Testis (tissue), 2 donors: ENCODE measurements at regions not wholly inside any gene's neighbourhood (a gene's known extent, or its start where the extent isn't known, plus 50 kb on each side); places are given as distances from the start of the nearest gene placed in this dataset.

Experiments
- CTCF ChIP-seq, 3 experiments: fragments of 450-650 bp in 2 of 3; fragments of 200-600 bp in 1 of 3; sonication (generic) in 1 of 3; IDR thresholded peaks; one replicate each; pipeline ENCODE4 v1.5.1; 2016 to 2019; ENCODE audit warnings: antibody characterized with exemption in 3 of 3, mild to moderate bottlenecking in 2 of 3, moderate library complexity in 1 of 3
- POLR2A ChIP-seq: fragments of 450-650 bp; IDR thresholded peaks from one replicate; pipeline ENCODE4 v1.6.1; 2017; ENCODE audit warnings: antibody characterized with exemption, mild to moderate bottlenecking, moderate library complexity

- no peak for TF ChIP-seq CTCF (IDR thresholded peaks at IDR 0.05)
- no peak for TF ChIP-seq POLR2A
Measured at GRCh38 chr6:88402909-88403308, 236.8 kb upstream of the CNR1 start.
